ENCODE measurements at regions not wholly inside any gene's neighbourhood (a gene's known extent, or its start where the extent isn't known, plus 50 kb on each side); places are given as distances from the start of the nearest gene placed in this dataset.

DNA sequence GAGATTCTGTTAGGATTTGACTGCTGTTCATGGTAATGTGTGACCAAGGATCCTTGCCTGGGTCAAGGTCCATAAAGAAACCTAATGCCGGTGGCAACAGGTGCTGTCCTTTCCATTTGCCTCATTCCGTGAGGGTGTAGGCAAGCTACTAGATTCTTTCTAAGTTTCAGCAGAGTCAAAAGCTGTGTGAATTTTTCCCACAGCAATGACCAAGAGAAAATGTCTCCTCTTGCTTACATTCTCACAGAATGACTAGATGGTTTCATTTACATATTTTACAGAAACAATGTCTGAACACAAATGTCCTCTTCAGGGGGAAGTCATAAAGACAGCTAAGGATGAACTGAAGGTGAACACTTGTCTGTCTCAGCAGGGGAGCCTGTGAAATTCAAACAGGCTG, 75.3 kb upstream of the SV2C start:
- no peak for TF ChIP-seq POLR2A (IDR thresholded peaks at IDR 0.05)
- TF ChIP-seq, protein P1, sequence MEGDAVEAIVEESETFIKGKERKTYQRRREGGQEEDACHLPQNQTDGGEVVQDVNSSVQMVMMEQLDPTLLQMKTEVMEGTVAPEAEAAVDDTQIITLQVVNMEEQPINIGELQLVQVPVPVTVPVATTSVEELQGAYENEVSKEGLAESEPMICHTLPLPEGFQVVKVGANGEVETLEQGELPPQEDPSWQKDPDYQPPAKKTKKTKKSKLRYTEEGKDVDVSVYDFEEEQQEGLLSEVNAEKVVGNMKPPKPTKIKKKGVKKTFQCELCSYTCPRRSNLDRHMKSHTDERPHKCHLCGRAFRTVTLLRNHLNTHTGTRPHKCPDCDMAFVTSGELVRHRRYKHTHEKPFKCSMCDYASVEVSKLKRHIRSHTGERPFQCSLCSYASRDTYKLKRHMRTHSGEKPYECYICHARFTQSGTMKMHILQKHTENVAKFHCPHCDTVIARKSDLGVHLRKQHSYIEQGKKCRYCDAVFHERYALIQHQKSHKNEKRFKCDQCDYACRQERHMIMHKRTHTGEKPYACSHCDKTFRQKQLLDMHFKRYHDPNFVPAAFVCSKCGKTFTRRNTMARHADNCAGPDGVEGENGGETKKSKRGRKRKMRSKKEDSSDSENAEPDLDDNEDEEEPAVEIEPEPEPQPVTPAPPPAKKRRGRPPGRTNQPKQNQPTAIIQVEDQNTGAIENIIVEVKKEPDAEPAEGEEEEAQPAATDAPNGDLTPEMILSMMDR (IDR thresholded peaks at IDR 0.05), result no peak
